K562 (cell line): ENCODE measurements at regions not wholly inside any gene's neighbourhood (a gene's known extent, or its start where the extent isn't known, plus 50 kb on each side); places are given as distances from the start of the nearest gene placed in this dataset.

Source experiments
- ATAC-seq: fragments of 200-7000 bp; cut with Tn5 transposase; 3 replicates; pipeline ENCODE4 v1.9.1; 2020; ENCODE audit warnings: moderate library complexity
- BruUV-seq: library from RNA; stranded (reverse); fragments of 400-500 nt; replicated peaks from 2 replicates; lab custom pipeline; 2021; lab: Mats Ljungman, UMichigan
- CTCF ChIA-PET: fragments of 300-600 bp; formaldehyde crosslinking; extraction: SDS; loops from one replicate; lab custom pipeline; 2021; ENCODE audit warnings: low intra/inter-chr PET ratio; lab: Yijun Ruan, JAX
- POLR2A ChIA-PET: fragments of 300-600, 350-650 bp; sonication (Branson Sonifier 250); formaldehyde crosslinking; extraction: SDS; loops from one replicate; lab custom pipeline; 2021; ENCODE audit warnings: antibody characterized with exemption, inconsistent platforms; lab: Yijun Ruan, JAX
- DNase-seq, 4 experiments: peaks; one replicate each; pipeline versions ENCODE4 v3.0.0 to v3.0.0-alpha.2; 2011 to 2018; ENCODE audit warnings: low spot score in 3 of 4, mixed read lengths in 3 of 4; ENCODE audit errors: extremely low read depth in 1 of 4
- FAIRE-seq: peaks from 2 replicates; lab custom pipeline; 2011; peaks lifted over from hg19 to GRCh38; lab: Jason Lieb, UNC
- H2AFZ ChIP-seq: 2 replicates; pipeline ENCODE4 v1.6.0; 2011; ENCODE audit warnings: low read depth, low read length, control low read depth, inconsistent platforms
- H3K27ac ChIP-seq: fragments of 200-600 bp; 3 replicates; pipeline ENCODE4 v1.8.0; 2011; ENCODE audit warnings: low read depth, mild to moderate bottlenecking, control low read depth, inconsistent platforms, low read length, moderate library complexity, mixed read lengths; ENCODE audit errors: extremely low read depth
- H3K27me3 ChIP-seq, 2 experiments: fragments of 300-600 bp in 1 of 2; 2 replicates in 1 of 2; 3 replicates in 1 of 2; pipeline versions ENCODE4 v1.6.0 to v1.8.0; 2011; ENCODE audit warnings: inconsistent platforms in 2 of 2, low read length in 2 of 2, mild to moderate bottlenecking in 1 of 2, mixed read lengths in 1 of 2, moderate library complexity in 1 of 2; ENCODE audit not compliant: control insufficient read depth in 2 of 2, insufficient read depth in 2 of 2
- H3K36me3 ChIP-seq: fragments of 300-600 bp; 3 replicates; pipeline ENCODE4 v1.8.0; 2011; ENCODE audit warnings: mild to moderate bottlenecking, low read length, inconsistent platforms; ENCODE audit not compliant: control insufficient read depth, insufficient read depth
- H3K4me1 ChIP-seq, 2 experiments: fragments of 200-600 bp in 1 of 2; replicated peaks in 1 of 2; 2 replicates in 1 of 2; 3 replicates in 1 of 2; pipeline versions ENCODE4 v1.5.1 to v1.8.0; 2011; ENCODE audit warnings: inconsistent platforms in 2 of 2, low read length in 2 of 2, mild to moderate bottlenecking in 1 of 2, mixed read lengths in 1 of 2, moderate library complexity in 1 of 2; ENCODE audit not compliant: control insufficient read depth in 2 of 2, insufficient read depth in 2 of 2
- H3K4me2 ChIP-seq: 2 replicates; pipeline ENCODE4 v1.6.1; 2011; ENCODE audit warnings: low read length, control low read depth, inconsistent platforms, mixed read lengths; ENCODE audit not compliant: insufficient read depth
- H3K4me3 ChIP-seq: fragments of 200-600 bp; sonication (generic), shearing (Covaris generic); 2 replicates; pipeline ENCODE4 v1.5.1; 2016; ENCODE audit warnings: control low read depth, inconsistent platforms
- H3K79me2 ChIP-seq: fragments of 200-600 bp; 3 replicates; pipeline ENCODE4 v1.8.0; 2011; ENCODE audit warnings: low read length, inconsistent platforms; ENCODE audit not compliant: control insufficient read depth, insufficient read depth
- H3K9ac ChIP-seq, 2 experiments: 2 replicates each; pipeline versions ENCODE4 v1.6.0 to v1.6.1; 2011; ENCODE audit warnings: low read depth in 2 of 2, low read length in 2 of 2, control low read depth in 1 of 2, inconsistent platforms in 1 of 2, mild to moderate bottlenecking in 1 of 2, mixed read lengths in 1 of 2; ENCODE audit not compliant: insufficient read depth in 1 of 2
- H3K9me1 ChIP-seq: one replicate; pipeline ENCODE4 v1.6.0; 2011; ENCODE audit warnings: inconsistent platforms, mild to moderate bottlenecking, low read length, moderate library complexity; ENCODE audit not compliant: control insufficient read depth, insufficient read depth
- H3K9me3 ChIP-seq: replicated peaks from 2 replicates; pipeline ENCODE4 v1.5.1; 2011; ENCODE audit warnings: low read depth, low read length, inconsistent platforms; ENCODE audit not compliant: control insufficient read depth, insufficient read depth
- H4K20me1 ChIP-seq: replicated peaks from 2 replicates; pipeline ENCODE4 v1.6.1; 2011; ENCODE audit warnings: low read length, inconsistent platforms, mixed read lengths; ENCODE audit not compliant: control insufficient read depth, insufficient read depth
- GATAD2A ChIP-seq: fragments of 450-650 bp; IDR thresholded peaks from 2 replicates; pipeline ENCODE4 v1.6.1; 2017
- GATAD2B ChIP-seq: fragments of 450-650 bp; IDR thresholded peaks from 2 replicates; pipeline ENCODE4 v1.6.1; 2017; ENCODE audit warnings: mild to moderate bottlenecking, borderline replicate concordance
- L3MBTL2 ChIP-seq: fragments of 450-650 bp; IDR thresholded peaks from 2 replicates; pipeline ENCODE4 v1.6.1; 2016; ENCODE audit warnings: mild to moderate bottlenecking, moderate library complexity
- MYBL2 ChIP-seq, 2 experiments: fragments of 450-650 bp in 1 of 2; sonication (generic) in 1 of 2; formaldehyde crosslinking in 1 of 2; IDR thresholded peaks; 2 replicates each; pipeline versions ENCODE4 v1.6.1 to v1.8.1; 2017 to 2022; ENCODE audit warnings: borderline replicate concordance in 1 of 2, inconsistent platforms in 1 of 2, low read depth in 1 of 2, mild to moderate bottlenecking in 1 of 2, missing genetic modification reagents in 1 of 2, moderate library complexity in 1 of 2
- PRPF4 ChIP-seq: fragments of 200-400 bp; formaldehyde crosslinking; IDR thresholded peaks from one replicate; pipeline ENCODE4 v1.6.1; 2017; ENCODE audit warnings: low read length, low read depth, mild to moderate bottlenecking; ENCODE audit not compliant: insufficient read depth, poor library complexity, severe bottlenecking
- RNF2 ChIP-seq: sonication (generic); IDR thresholded peaks from 2 replicates; pipeline ENCODE4 v1.6.1; 2016
- TRIM28 ChIP-seq: fragments of 450-650 bp; IDR thresholded peaks from 2 replicates; pipeline ENCODE4 v1.6.1; 2017
- ZBTB8A ChIP-seq: fragments of 450-650 bp; IDR thresholded peaks from 2 replicates; pipeline ENCODE4 v1.6.1; 2018; ENCODE audit warnings: mild to moderate bottlenecking, moderate library complexity; ENCODE audit not compliant: partially characterized antibody
- ZNF12 ChIP-seq: sonication (generic); formaldehyde crosslinking; IDR thresholded peaks from 2 replicates; pipeline ENCODE4 v1.4.0; 2020; ENCODE audit warnings: mild to moderate bottlenecking, missing genetic modification reagents
- ZNF143 ChIP-seq: sonication (generic); formaldehyde crosslinking; IDR thresholded peaks from 2 replicates; pipeline ENCODE4 v1.9.0; 2022; ENCODE audit warnings: mild to moderate bottlenecking, missing genetic modification reagents
- WGBS: fragments of 100-300 bp; shearing (Covaris generic); methylation state at CpG from one replicate; pipeline ENCODE4 v1.1.6; 2016; ENCODE audit warnings: low coverage, mixed read lengths; ENCODE audit not compliant: insufficient coverage; ENCODE audit errors: missing lambda C conversion rate; 5-methylcytosine and 5-hydroxymethylcytosine counted together
- in situ Hi-C: fragments of 300-500 bp; cut with MboI; formaldehyde crosslinking; loops from 4 replicates; pipeline ENCODE4 v1.15.0; 2018; ENCODE audit warnings: inconsistent platforms, mixed read lengths
- intact Hi-C: fragments of 100-400 bp; cut with micrococcal nuclease; formaldehyde crosslinking; loops from 2 replicates; pipeline ENCODE4 v1.14.2; 2022

- TF ChIP-seq TRIM28 (no peak), PRPF4 (no peak), ZNF12 (CRISPR knock-in tag) (no peak), ZBTB8A (no peak), ZNF143 (CRISPR knock-in tag) (no peak), GATAD2B (no peak), GATAD2A (no peak)
- ATAC-seq (no peak), DNase-seq (no peak), FAIRE-seq (no peak)
- Histone ChIP-seq H3K9me3 (no peaks in the 10 kb centered on the region), H3K36me3 (no peaks in the 10 kb centered on the region), H3K79me2 (no peaks in the 10 kb centered on the region), H3K4me3 (no peak overlapping the region), H4K20me1 (no peaks in the 10 kb centered on the region), H2AFZ (no peak overlapping the region), H3K27ac (no peak overlapping the region), H3K4me1 (no peaks in the 10 kb centered on the region), H3K4me2 (no peak overlapping the region), H3K27me3 (no peaks in the 10 kb centered on the region), H3K9ac (no peak overlapping the region), H3K9me1 (no peaks in the 10 kb centered on the region)
- intact Hi-C loops (no loop called here), in situ Hi-C loops (no loop called here)
- WGBS: 0% methylated on average over 1 of the region's 1 CpG
- ChIA-PET POLR2A (no interaction called here), CTCF (no interaction called here)
- BruUV-seq: no TSS peak
Measured at GRCh38 chr11:41609511-41609910, 150.1 kb upstream of the LRRC4C start.

- Histone ChIP-seq H3K27ac (no peak overlapping the region), H3K79me2 (no peaks in the 10 kb centered on the region), H3K27me3 (no peaks in the 10 kb centered on the region), H3K9me3 (no peaks in the 10 kb centered on the region; the same call in 1 of the 2 replicates), H3K4me3 (no peak overlapping the region), H2AFZ (no peak overlapping the region), H3K9ac (no peak overlapping the region), H3K4me2 (no peak overlapping the region), H3K9me1 (no peaks in the 10 kb centered on the region), H3K36me3 (no peaks in the 10 kb centered on the region), H3K4me1 (no peaks in the 10 kb centered on the region), H4K20me1 (no peaks in the 10 kb centered on the region)
- FAIRE-seq (no peak), DNase-seq (no peak), ATAC-seq (no peak)
- BruUV-seq: no TSS peak
- ChIA-PET CTCF (no interaction called here), POLR2A (no interaction called here)
- 0% methylated on average over 1 of the region's 1 CpG for WGBS
- intact Hi-C loops (no loop called here), in situ Hi-C loops (no loop called here)
- TF ChIP-seq L3MBTL2 (no peak), MYBL2 (IDR thresholded peaks at IDR 0.05; ENCODE audit: low read depth) (no peak), MYBL2 (CRISPR knock-in tag; IDR thresholded peaks at IDR 0.05; ENCODE audit: borderline replicate concordance) (no peak), RNF2 (no peak)
Measured at GRCh38 chr11:41612415-41612814, 153.0 kb upstream of the LRRC4C start.
